ENCODE measurements at regions not wholly inside any gene's neighbourhood (a gene's known extent, or its start where the extent isn't known, plus 50 kb on each side); places are given as distances from the start of the nearest gene placed in this dataset.

GRCh38 chr10:121426307-121426706, 171.9 kb downstream of the FGFR2 start:
- Histone ChIP-seq H3K79me2 (no peaks in the 10 kb centered on the region), H3K27me3 (ENCODE audit: control insufficient read depth, insufficient read depth, low read length) (no peaks in the 10 kb centered on the region), H3K4me2 (ENCODE audit: low read length) (no peak overlapping the region), H3K9ac (no peak overlapping the region), H2AFZ (no peak overlapping the region), H3K36me3 (ENCODE audit: control insufficient read depth, insufficient read depth, low read length) (no peaks in the 10 kb centered on the region), H3K27ac (no peak overlapping the region), H3K9me3 (ENCODE audit: control insufficient read depth, low read length) (no peaks in the 10 kb centered on the region), H3K4me3 (ENCODE audit: low read depth, low read length) (no peak overlapping the region), H3K4me1 (no peaks in the 10 kb centered on the region)
- no peak for TF ChIP-seq CTCF (IDR thresholded peaks at IDR 0.05)
